GM21825 (cell line): ENCODE measurements at regions not wholly inside any gene's neighbourhood (a gene's known extent, or its start where the extent isn't known, plus 50 kb on each side); places are given as distances from the start of the nearest gene placed in this dataset.
"Not testable (repeated sequence)": the region's sequence is repeated elsewhere in the genome, so short reads cannot be mapped to it uniquely, and the experiment has no call there.

Source experiments
- ATAC-seq: cut with Tn5 transposase; IDR thresholded peaks from one replicate; pipeline ENCODE4 v1.9.1; 2021; ENCODE audit warnings: mild to moderate bottlenecking, moderate library complexity; ENCODE audit not compliant: unreplicated experiment

- ATAC-seq: no peak
Measured at GRCh38 chr11:42412590-42412989, 899.2 kb upstream of the API5 start.

DNA sequence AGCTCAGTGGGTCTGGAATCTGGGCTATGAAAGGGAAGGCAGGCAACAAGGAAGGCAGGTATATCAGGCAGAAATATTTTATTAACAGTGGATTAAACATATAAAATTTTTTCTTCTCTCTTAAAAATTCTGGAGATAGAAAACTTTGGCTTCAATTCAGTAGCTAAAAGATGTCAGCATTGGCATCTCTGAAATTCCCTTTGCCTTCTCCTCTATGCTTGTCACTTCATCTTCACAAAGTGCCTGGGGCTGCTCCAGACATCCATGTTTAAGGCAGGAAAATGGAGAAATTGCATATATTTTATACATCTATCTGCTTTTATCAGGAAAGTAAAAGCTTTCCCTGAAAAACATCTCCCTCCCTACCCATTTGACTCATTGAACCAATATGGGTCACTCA is 894.1 kb upstream of the API5 start:
- no peak for ATAC-seq

- no peak for ATAC-seq
Measured at GRCh38 chr11:42422090-42422489, 889.7 kb upstream of the API5 start.

DNA sequence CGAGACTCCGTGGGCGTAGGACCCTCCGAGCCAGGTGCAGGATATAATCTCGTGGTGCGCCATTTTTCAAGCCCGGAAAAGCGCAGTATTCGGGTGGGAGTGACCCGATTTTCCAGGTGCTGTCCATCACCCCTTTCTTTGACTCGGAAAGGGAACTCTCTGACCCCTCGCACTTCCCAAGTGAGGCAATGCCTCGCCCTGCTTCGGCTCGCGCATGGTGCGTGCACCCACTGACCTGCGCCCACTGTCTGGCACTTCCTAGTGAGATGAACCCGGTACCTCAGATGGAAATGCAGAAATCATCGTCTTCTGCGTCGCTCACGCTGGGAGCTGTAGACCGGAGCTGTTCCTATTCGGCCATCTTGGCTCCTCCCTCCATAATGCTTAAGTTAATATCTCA is 876.9 kb upstream of the API5 start:
- ATAC-seq: not testable (repeated sequence)

GRCh38 chr11:42444406-42444805 is 867.4 kb upstream of the API5 start:
- ATAC-seq: no peak

- no peak for ATAC-seq
Measured at GRCh38 chr11:42462558-42463310, 849.1 kb upstream of the API5 start.

DNA sequence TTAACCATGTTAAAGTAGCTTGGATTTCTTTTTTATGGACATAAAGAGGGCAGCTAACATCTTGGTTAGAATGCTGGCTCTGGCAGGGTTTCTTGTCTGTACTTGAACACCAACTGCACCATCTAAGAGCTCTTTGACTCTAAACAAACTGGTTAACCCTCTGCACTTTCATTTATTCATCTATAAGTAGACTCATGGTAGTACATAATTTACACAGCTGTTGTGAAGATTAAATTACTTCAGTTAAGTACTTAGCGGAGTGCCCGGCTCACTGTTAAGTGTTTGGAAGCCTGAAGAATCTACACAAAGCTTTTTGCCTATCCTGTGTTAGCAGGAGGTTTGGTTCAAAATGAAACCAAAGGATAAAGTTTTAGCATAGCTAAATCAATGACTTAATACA is 846.2 kb upstream of the API5 start:
- ATAC-seq: no peak

- ATAC-seq: no peak
Measured at GRCh38 chr11:42473106-42473505, 838.7 kb upstream of the API5 start.

GRCh38 chr11:42482822-42483221 is 829.0 kb upstream of the API5 start:
- ATAC-seq: no peak

DNA sequence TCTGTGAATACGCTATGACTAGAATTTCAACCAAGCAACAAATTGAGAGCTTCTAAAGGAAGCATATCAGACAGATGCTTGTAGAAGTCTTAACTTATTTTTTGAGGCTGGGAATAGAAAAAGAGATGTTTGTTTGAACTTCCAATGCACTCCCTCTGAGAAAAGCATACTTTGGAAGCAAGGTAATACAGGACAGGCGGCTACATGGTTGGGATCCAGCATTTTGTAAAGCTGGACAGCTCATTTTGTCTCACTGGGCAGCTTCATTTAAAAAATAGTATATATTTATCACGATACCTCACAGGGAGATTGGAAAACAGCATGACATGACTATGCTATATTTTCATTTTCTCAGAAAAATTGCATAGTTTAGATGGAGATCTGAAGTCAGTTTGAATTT is 821.3 kb upstream of the API5 start:
- no peak for ATAC-seq

- no peak for ATAC-seq
Measured at GRCh38 chr11:42494459-42494858, 817.3 kb upstream of the API5 start.

DNA sequence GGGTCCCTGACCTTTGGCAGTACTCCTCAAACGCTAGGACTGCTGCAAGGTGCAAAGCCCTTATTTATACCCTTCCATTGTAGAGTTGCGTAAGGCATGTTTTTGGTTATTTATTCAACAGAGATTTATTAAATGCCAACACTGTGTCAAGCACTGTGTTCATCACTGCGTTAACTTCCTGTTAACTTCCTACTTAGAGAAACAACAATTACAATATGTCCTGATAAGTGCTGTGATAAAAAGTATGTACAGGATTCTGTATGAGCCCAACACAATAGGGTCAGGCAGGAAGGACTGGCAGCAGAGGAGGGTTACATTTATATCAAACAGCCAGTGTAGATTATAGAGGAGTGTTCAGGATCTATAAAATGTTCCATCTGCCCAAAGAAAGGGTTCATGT is 812.8 kb upstream of the API5 start:
- no peak for ATAC-seq

DNA sequence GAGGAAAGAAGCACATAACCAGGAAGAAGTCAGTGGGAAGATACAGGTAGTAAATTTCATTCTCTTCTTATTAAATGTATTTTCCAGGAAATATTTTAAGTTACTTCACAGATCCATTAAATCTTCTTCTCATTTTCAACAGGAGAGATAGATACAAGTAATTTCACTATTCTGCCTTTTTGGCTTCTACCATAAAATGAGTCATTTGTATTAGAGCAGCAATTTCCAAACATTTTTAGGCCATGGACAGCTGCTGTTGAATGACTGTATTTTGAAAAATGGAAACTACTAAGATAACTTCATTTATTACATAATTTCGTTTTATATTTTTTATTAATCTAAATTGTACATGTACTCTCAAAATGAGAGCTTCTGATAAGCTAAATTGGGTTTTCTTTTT is 809.6 kb upstream of the API5 start:
- no peak for ATAC-seq

GRCh38 chr11:42521994-42522393 is 789.8 kb upstream of the API5 start:
- no peak for ATAC-seq

- peak; percentile 97 for ATAC-seq
Measured at GRCh38 chr11:42524534-42525227, 787.1 kb upstream of the API5 start.

- ATAC-seq: no peak
Measured at GRCh38 chr11:42526426-42526825, 785.4 kb upstream of the API5 start.

- ATAC-seq: no peak
Measured at GRCh38 chr11:42528471-42528870, 783.3 kb upstream of the API5 start.

GRCh38 chr11:42528911-42529310 is 782.9 kb upstream of the API5 start:
- no peak for ATAC-seq

DNA sequence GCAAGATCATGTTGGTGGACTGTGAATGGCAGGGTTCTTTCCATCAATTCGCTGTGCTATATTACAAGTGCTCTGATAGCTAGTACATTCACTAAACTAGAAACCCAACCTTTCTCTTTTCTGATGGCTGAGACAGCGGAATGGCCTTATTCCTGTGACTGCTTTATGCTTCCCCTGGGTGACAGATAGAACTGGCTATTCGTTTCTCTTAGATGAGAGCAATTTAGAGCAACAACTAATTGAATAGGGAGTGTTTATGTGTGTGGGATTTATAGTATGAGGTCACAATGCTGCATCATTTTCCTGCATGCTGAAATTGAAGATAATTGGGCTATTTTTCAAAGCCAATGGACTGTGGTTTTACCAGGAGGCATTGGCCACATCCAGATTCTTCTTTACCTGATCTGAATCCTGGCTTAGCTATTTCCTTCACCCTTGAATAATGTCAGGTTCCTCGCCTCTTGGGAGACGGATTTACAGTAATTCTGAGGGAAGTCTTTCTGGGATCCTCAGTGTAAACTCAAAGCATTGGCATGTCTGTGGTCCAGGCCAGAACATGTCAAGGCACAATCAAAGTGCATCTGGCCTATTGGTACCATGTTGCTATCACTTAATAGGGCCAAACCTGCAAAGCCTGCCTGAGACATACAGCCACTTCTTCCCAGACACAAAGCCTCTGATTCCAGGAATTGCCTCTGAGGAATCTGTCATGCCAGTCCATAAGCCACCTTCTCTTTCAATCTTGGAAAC is 775.0 kb upstream of the API5 start:
- no peak for ATAC-seq

- ATAC-seq: no peak
Measured at GRCh38 chr11:42542336-42542735, 769.5 kb upstream of the API5 start.

GRCh38 chr11:42543844-42544419 is 767.9 kb upstream of the API5 start:
- ATAC-seq: no peak

GRCh38 chr11:42544726-42545125 is 767.1 kb upstream of the API5 start:
- no peak for ATAC-seq
